OCI-LY7 (cell line): ENCODE measurements at regions not wholly inside any gene's neighbourhood (a gene's known extent, or its start where the extent isn't known, plus 50 kb on each side); places are given as distances from the start of the nearest gene placed in this dataset.

ENCODE experiments used
- EZH2phosphoT487 ChIP-seq: fragments of 200-600 bp; sonication (generic); IDR thresholded peaks from 2 replicates; pipeline ENCODE4 v1.6.1; 2018; ENCODE audit warnings: low read depth, borderline replicate concordance, mild to moderate bottlenecking, mixed run types, antibody characterized with exemption, low read length, moderate library complexity, mixed read lengths
- TF ChIP-seq, protein P1 (sequence below): fragments of 200-600 bp; sonication (generic); conservative IDR thresholded peaks from 2 replicates; pipeline ENCODE4 v1.5.1; 2014; ENCODE audit warnings: mild to moderate bottlenecking, antibody characterized with exemption, low read length, moderate library complexity, mixed read lengths

DNA sequence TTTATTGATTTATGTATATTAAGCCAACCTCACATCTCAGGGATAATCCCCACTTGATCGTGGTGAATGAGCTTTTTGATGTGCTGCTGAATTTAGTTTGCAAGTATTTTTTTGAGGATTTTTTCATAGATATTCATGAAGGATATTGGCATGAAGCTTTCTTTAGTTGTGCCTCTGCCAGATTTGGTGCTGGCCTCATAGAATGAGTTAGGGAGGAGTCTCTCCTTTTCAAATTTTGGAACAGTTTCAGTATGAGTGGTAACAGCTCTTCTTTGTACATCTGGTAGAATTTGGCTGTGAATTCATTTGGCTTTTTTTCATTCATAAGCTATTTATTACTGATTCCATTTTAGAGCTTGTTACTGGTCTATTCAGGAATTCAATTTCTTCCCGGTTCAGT is 197.2 kb upstream of the NDST4 start:
- TF ChIP-seq, protein P1, sequence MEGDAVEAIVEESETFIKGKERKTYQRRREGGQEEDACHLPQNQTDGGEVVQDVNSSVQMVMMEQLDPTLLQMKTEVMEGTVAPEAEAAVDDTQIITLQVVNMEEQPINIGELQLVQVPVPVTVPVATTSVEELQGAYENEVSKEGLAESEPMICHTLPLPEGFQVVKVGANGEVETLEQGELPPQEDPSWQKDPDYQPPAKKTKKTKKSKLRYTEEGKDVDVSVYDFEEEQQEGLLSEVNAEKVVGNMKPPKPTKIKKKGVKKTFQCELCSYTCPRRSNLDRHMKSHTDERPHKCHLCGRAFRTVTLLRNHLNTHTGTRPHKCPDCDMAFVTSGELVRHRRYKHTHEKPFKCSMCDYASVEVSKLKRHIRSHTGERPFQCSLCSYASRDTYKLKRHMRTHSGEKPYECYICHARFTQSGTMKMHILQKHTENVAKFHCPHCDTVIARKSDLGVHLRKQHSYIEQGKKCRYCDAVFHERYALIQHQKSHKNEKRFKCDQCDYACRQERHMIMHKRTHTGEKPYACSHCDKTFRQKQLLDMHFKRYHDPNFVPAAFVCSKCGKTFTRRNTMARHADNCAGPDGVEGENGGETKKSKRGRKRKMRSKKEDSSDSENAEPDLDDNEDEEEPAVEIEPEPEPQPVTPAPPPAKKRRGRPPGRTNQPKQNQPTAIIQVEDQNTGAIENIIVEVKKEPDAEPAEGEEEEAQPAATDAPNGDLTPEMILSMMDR = no peak
- TF ChIP-seq EZH2phosphoT487 = no peak
